Effector CD8-positive, alpha-beta T cell (primary cell): ENCODE measurements at regions not wholly inside any gene's neighbourhood (a gene's known extent, or its start where the extent isn't known, plus 50 kb on each side); places are given as distances from the start of the nearest gene placed in this dataset.

ENCODE experiments used
- DNase-seq: peaks from one replicate; lab custom pipeline; 2025; lab: John Stamatoyannopoulos, UW

DNA sequence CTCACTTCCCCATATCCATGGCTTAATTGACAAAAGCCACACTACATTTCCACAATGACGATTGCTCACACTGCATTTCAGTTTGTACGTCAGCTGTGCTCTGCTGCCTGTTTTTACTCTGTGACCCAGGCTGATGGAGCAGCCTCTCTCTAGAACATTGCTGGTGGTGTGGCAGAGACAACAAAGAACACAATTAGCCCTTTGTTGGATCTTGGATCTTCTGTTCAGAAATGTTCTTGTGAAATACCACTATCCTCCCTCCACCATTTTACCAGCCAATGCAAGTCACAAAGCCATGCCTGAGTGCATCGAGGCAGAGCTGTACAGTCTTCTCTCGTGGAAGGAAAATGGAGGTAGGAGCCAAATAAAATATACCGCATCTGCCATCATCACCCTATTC lies 56.9 kb upstream of the TBC1D5 start:
- DNase-seq, result no peak

DNA sequence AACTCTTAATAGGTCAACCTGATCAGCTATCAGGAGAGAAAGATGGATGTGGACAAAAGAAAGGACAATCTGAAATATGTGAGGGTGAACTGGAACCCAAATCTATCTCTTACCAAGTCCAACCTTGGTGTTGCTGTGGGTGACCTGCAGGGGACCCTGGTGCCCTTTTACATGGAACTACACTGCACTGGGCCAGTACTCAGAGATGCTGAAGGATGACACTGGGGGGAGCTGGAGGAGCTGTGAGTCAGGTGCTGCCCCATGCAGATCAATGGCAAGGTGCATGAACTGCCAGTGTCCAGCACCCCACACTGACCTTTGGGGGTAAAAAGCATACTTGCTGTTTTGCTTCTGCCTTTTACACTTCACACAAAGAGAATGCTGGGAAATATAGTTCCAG lies 55.6 kb upstream of the TBC1D5 start:
- DNase-seq, result no peak

DNA sequence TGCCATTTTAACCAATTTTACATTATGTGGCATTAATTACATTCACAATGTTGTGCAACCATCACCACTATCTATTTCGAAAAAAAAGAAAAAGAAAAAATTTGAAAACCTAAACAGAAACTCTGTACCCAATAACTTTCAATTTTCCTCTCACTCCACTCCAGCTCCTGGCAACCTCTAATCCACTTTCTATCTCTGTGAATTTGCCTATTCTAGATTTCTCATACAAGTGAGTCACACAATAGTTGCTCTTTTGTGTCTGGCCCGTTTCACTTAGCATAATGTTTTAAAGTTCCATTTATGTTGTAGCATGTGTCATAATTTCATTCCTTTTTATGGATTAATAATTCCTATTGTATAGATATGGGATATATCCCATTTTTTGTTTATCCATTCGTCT lies 53.3 kb upstream of the TBC1D5 start:
- DNase-seq, result no peak

- no peak for DNase-seq
These were observed 52.8 kb upstream of the TBC1D5 start for GRCh38 chr3:17795280-17795679.

GRCh38 chr3:17793542-17794195 lies 51.2 kb upstream of the TBC1D5 start:
- no peak for DNase-seq
